ENCODE measurements at regions not wholly inside any gene's neighbourhood (a gene's known extent, or its start where the extent isn't known, plus 50 kb on each side); places are given as distances from the start of the nearest gene placed in this dataset.

GRCh38 chr1:13990939-13991338 is 291.0 kb downstream of the PRDM2 start:
- TF ChIP-seq CTCF (conservative IDR thresholded peaks at IDR 0.05), result no peak
- no peak for TF ChIP-seq ZFX (IDR thresholded peaks at IDR 0.05)

Data from C4-2B (cell line).